T follicular helper cell (primary cell): ENCODE measurements at regions not wholly inside any gene's neighbourhood (a gene's known extent, or its start where the extent isn't known, plus 50 kb on each side); places are given as distances from the start of the nearest gene placed in this dataset.
"Not testable (repeated sequence)": the region's sequence is repeated elsewhere in the genome, so short reads cannot be mapped to it uniquely, and the experiment has no call there.

ENCODE experiments used
- DNase-seq: peaks from one replicate; pipeline ENCODE4 v3.0.0-alpha.2; 2020; ENCODE audit warnings: low read depth

- no peak for DNase-seq
Observed at GRCh38 chr9:19875291-19875920, 86.6 kb upstream of the SLC24A2 start.

- not testable (repeated sequence) for DNase-seq
Observed at GRCh38 chr9:19873188-19873587, 84.4 kb upstream of the SLC24A2 start.

GRCh38 chr9:19870988-19871387, 82.2 kb upstream of the SLC24A2 start:
- DNase-seq, result no peak

GRCh38 chr9:19840953-19841352, 52.1 kb upstream of the SLC24A2 start:
- no peak for DNase-seq
